ENCODE measurements at regions not wholly inside any gene's neighbourhood (a gene's known extent, or its start where the extent isn't known, plus 50 kb on each side); places are given as distances from the start of the nearest gene placed in this dataset.

GRCh38 chr1:22236900-22237299 is 94.0 kb upstream of the WNT4 start:
- no peak for DNase-seq (ENCODE audit: low spot score in 2 of 2)
- TF ChIP-seq POLR2A (IDR thresholded peaks at IDR 0.05) (no peak), CTCF (IDR thresholded peaks at IDR 0.05) (no peak), POLR2AphosphoS5 (IDR thresholded peaks at IDR 0.05) (no peak)
- intact Hi-C loops (cut with DNase I; ENCODE audit: low total_unique reads): no loop called here
- Histone ChIP-seq H3K4me1 (no peaks in the 10 kb centered on the region), H3K27ac (no peak overlapping the region), H3K9me3 (no peaks in the 10 kb centered on the region), H3K36me3 (no peaks in the 10 kb centered on the region), H3K27me3 (peaks cover 0 to 7% of the 10 kb centered on the region in 2 donors), H3K4me3 (no peak overlapping the region)

GRCh38 chr1:22237433-22238093 is 94.7 kb upstream of the WNT4 start:
- no peak for TF ChIP-seq CTCF (IDR thresholded peaks at IDR 0.05)
- TF ChIP-seq POLR2AphosphoS5 (IDR thresholded peaks at IDR 0.05): no peak
- TF ChIP-seq POLR2A (IDR thresholded peaks at IDR 0.05): no peak
- intact Hi-C loops (cut with DNase I; ENCODE audit: low total_unique reads): no loop called here
- H3K27ac ChIP-seq: no peak overlapping the region
- no peak for DNase-seq (ENCODE audit: low spot score in 2 of 2)
- H3K9me3 ChIP-seq: no peaks in the 10 kb centered on the region
- no peaks in the 10 kb centered on the region for H3K4me1 ChIP-seq
- H3K36me3 ChIP-seq: no peaks in the 10 kb centered on the region
- no peak overlapping the region for H3K4me3 ChIP-seq
- H3K27me3 ChIP-seq: peaks cover 0 to 7% of the 10 kb centered on the region in 2 donors

GRCh38 chr1:22238356-22239224 is 95.7 kb upstream of the WNT4 start:
- no peak for DNase-seq (ENCODE audit: low spot score in 2 of 2)
- no peak for TF ChIP-seq POLR2AphosphoS5 (IDR thresholded peaks at IDR 0.05)
- no peak for TF ChIP-seq POLR2A (IDR thresholded peaks at IDR 0.05)
- TF ChIP-seq CTCF (IDR thresholded peaks at IDR 0.05): no peak
- Histone ChIP-seq H3K36me3 (no peaks in the 10 kb centered on the region), H3K27me3 (peaks cover 0 to 3% of the 10 kb centered on the region in 2 donors), H3K4me3 (no peak overlapping the region), H3K9me3 (no peaks in the 10 kb centered on the region), H3K4me1 (no peaks in the 10 kb centered on the region), H3K27ac (no peak overlapping the region)
- intact Hi-C loops (cut with DNase I; ENCODE audit: low total_unique reads): no loop called here

GRCh38 chr1:22239378-22239777 is 96.5 kb upstream of the WNT4 start:
- TF ChIP-seq CTCF (IDR thresholded peaks at IDR 0.05) (no peak), POLR2A (IDR thresholded peaks at IDR 0.05) (no peak), POLR2AphosphoS5 (IDR thresholded peaks at IDR 0.05) (no peak)
- intact Hi-C loops (cut with DNase I; ENCODE audit: low total_unique reads): no loop called here
- no peaks in the 10 kb centered on the region for H3K4me1 ChIP-seq
- H3K36me3 ChIP-seq: no peaks in the 10 kb centered on the region
- DNase-seq (ENCODE audit: low spot score in 2 of 2): no peak
- no peak overlapping the region for H3K27ac ChIP-seq
- H3K27me3 ChIP-seq: no peaks in the 10 kb centered on the region
- no peak overlapping the region for H3K4me3 ChIP-seq
- H3K9me3 ChIP-seq: no peaks in the 10 kb centered on the region

- no peaks in the 10 kb centered on the region for H3K27me3 ChIP-seq
Observed at GRCh38 chr1:22241250-22241649, 98.4 kb upstream of the WNT4 start.

More at GRCh38 chr1:22241250-22241649, 98.4 kb upstream of the WNT4 start:
- H3K36me3 ChIP-seq: no peaks in the 10 kb centered on the region
- no peaks in the 10 kb centered on the region for H3K9me3 ChIP-seq
- intact Hi-C loops (cut with DNase I; ENCODE audit: low total_unique reads): no loop called here
- no peak for DNase-seq (ENCODE audit: low spot score in 2 of 2)
- TF ChIP-seq POLR2AphosphoS5 (IDR thresholded peaks at IDR 0.05) (no peak), POLR2A (IDR thresholded peaks at IDR 0.05) (no peak), CTCF (IDR thresholded peaks at IDR 0.05) (no peak)
- no peaks in the 10 kb centered on the region for H3K4me1 ChIP-seq
- no peak overlapping the region for H3K27ac ChIP-seq
- no peak overlapping the region for H3K4me3 ChIP-seq
